Neural cell (in vitro differentiated cells): ENCODE measurements at regions not wholly inside any gene's neighbourhood (a gene's known extent, or its start where the extent isn't known, plus 50 kb on each side); places are given as distances from the start of the nearest gene placed in this dataset.
"Not testable (repeated sequence)": the region's sequence is repeated elsewhere in the genome, so short reads cannot be mapped to it uniquely, and the experiment has no call there.

Experiments
- H2AFZ ChIP-seq: fragments of 200-600, 300-800 bp; sonication (generic), shearing (Covaris generic); 2 replicates; pipeline ENCODE4 v1.6.0; 2014; ENCODE audit warnings: low read depth, mild to moderate bottlenecking, antibody characterized with exemption, low read length, moderate library complexity
- H3F3A ChIP-seq: fragments of 200-600 bp; shearing (Covaris generic); 2 replicates; pipeline ENCODE4 v1.6.1; 2016; ENCODE audit warnings: mild to moderate bottlenecking, moderate library complexity, mixed read lengths, antibody characterized with exemption, low read length; ENCODE audit not compliant: insufficient read depth, poor library complexity, severe bottlenecking
- H3K27ac ChIP-seq: fragments of 200-600, 300-800 bp; sonication (generic), shearing (Covaris generic); 2 replicates; pipeline ENCODE4 v1.5.1; 2014; ENCODE audit warnings: mild to moderate bottlenecking, low read length, moderate library complexity
- H3K27me3 ChIP-seq: fragments of 300-800, 200-600 bp; sonication (generic), shearing (Covaris generic); 2 replicates; pipeline ENCODE4 v1.6.0; 2014; ENCODE audit warnings: mild to moderate bottlenecking, low read depth, low read length, moderate library complexity; ENCODE audit not compliant: insufficient read depth
- H3K36me3 ChIP-seq: fragments of 300-800, 200-600 bp; sonication (generic), shearing (Covaris generic); 2 replicates; pipeline ENCODE4 v1.5.1; 2014; ENCODE audit warnings: mild to moderate bottlenecking, antibody characterized with exemption, low read length, moderate library complexity; ENCODE audit not compliant: insufficient read depth
- H3K4me2 ChIP-seq: fragments of 300-800, 200-600 bp; sonication (generic), shearing (Covaris generic); 2 replicates; pipeline ENCODE4 v1.6.0; 2014; ENCODE audit warnings: mild to moderate bottlenecking, low read length
- H3K4me3 ChIP-seq: fragments of 300-800, 200-600 bp; sonication (generic), shearing (Covaris generic); 2 replicates; pipeline ENCODE4 v1.5.1; 2014; ENCODE audit warnings: mild to moderate bottlenecking, low read length, moderate library complexity
- H3K79me2 ChIP-seq: fragments of 200-600 bp; shearing (Covaris generic); replicated peaks from 2 replicates; pipeline ENCODE4 v1.6.0; 2014; ENCODE audit warnings: mild to moderate bottlenecking, low read length, moderate library complexity; ENCODE audit not compliant: insufficient read depth
- H3K9ac ChIP-seq: fragments of 300-800, 200-600 bp; sonication (generic), shearing (Covaris generic); 2 replicates; pipeline ENCODE4 v1.6.1; 2016; ENCODE audit warnings: mild to moderate bottlenecking, low read length, mixed read lengths
- H3K9me2 ChIP-seq: fragments of 200-600 bp; shearing (Covaris generic); 2 replicates; pipeline ENCODE4 v1.6.1; 2016; ENCODE audit warnings: mild to moderate bottlenecking, low read length, mixed read lengths; ENCODE audit not compliant: insufficient read depth
- H3K9me3 ChIP-seq: fragments of 200-600, 300-800 bp; sonication (generic), shearing (Covaris generic); 2 replicates; pipeline ENCODE4 v1.6.1; 2016; ENCODE audit warnings: mild to moderate bottlenecking, mixed run types, low read length, moderate library complexity, mixed read lengths
- H4K20me1 ChIP-seq: fragments of 200-600 bp; shearing (Covaris generic); 2 replicates; pipeline ENCODE4 v1.6.1; 2016; ENCODE audit warnings: mild to moderate bottlenecking, mixed run types; ENCODE audit not compliant: insufficient read depth
- EP300 ChIP-seq: fragments of 450-650 bp; conservative IDR thresholded peaks from 2 replicates; pipeline ENCODE4 v1.6.1; 2014; ENCODE audit warnings: antibody characterized with exemption, mild to moderate bottlenecking, moderate library complexity; ENCODE audit not compliant: poor library complexity, severe bottlenecking
- EZH2 ChIP-seq: fragments of 200-600, 300-800 bp; shearing (Covaris generic), sonication (generic); IDR thresholded peaks from 2 replicates; pipeline ENCODE4 v1.6.1; 2014; ENCODE audit warnings: antibody characterized with exemption, low read length, borderline replicate concordance, mild to moderate bottlenecking; ENCODE audit not compliant: insufficient read depth, poor library complexity, severe bottlenecking
- MXI1 ChIP-seq: fragments of 450-650 bp; conservative IDR thresholded peaks from 2 replicates; pipeline ENCODE4 v1.6.1; 2014; ENCODE audit warnings: antibody characterized with exemption, mild to moderate bottlenecking; ENCODE audit not compliant: poor library complexity, severe bottlenecking
- POLR2AphosphoS5 ChIP-seq: IDR thresholded peaks from 2 replicates; pipeline ENCODE4 v1.6.1; 2012
- RAD21 ChIP-seq: fragments of 450-650 bp; conservative IDR thresholded peaks from 2 replicates; pipeline ENCODE4 v1.6.1; 2014; ENCODE audit warnings: antibody characterized with exemption, mild to moderate bottlenecking, moderate library complexity
- SMC3 ChIP-seq: fragments of 450-650 bp; conservative IDR thresholded peaks from 2 replicates; pipeline ENCODE4 v1.6.1; 2014; ENCODE audit warnings: antibody characterized with exemption, mild to moderate bottlenecking, moderate library complexity; ENCODE audit not compliant: poor library complexity
- TAF1 ChIP-seq: IDR thresholded peaks from 2 replicates; pipeline ENCODE4 v1.6.1; 2012; ENCODE audit warnings: low read depth
- TF ChIP-seq, protein P1 (sequence below): fragments of 450-650 bp; IDR thresholded peaks from 2 replicates; pipeline ENCODE4 v1.5.1; 2014; ENCODE audit warnings: antibody characterized with exemption, mild to moderate bottlenecking, moderate library complexity; ENCODE audit not compliant: poor library complexity, severe bottlenecking
- TF ChIP-seq, protein P2 (sequence below): IDR thresholded peaks from 2 replicates; pipeline ENCODE4 v1.6.1; 2012; ENCODE audit warnings: borderline replicate concordance

DNA sequence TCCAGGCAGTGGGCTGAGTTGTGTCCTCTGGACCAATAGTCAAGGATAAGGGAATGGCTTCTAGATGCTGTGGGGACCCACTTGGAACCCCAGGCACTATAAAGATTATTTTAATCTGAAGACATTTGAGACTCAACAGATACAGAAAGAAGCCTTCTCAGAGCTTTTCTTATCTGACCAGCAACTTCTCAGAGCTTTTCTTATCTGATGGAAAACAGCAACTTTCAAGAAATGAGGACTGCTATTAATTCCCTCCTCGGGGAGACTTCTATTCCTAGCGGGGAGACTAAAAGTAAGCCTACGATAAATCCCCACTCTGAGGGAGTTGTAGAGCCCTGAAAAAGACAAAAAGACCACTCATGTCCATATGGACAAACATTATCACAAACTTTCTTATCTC is 160.5 kb downstream of the RNASET2 start:
- Histone ChIP-seq H3F3A (no peaks in the 10 kb centered on the region), H2AFZ (no peak overlapping the region), H3K27me3 (no peaks in the 10 kb centered on the region), H3K9me2 (no peaks in the 10 kb centered on the region), H3K79me2 (no peaks in the 10 kb centered on the region), H4K20me1 (no peaks in the 10 kb centered on the region), H3K9me3 (no peaks in the 10 kb centered on the region), H3K4me3 (no peak overlapping the region), H3K9ac (no peak overlapping the region), H3K27ac (no peak overlapping the region), H3K36me3 (no peaks in the 10 kb centered on the region), H3K4me2 (no peak overlapping the region)
- no peak for TF ChIP-seq POLR2AphosphoS5

DNA sequence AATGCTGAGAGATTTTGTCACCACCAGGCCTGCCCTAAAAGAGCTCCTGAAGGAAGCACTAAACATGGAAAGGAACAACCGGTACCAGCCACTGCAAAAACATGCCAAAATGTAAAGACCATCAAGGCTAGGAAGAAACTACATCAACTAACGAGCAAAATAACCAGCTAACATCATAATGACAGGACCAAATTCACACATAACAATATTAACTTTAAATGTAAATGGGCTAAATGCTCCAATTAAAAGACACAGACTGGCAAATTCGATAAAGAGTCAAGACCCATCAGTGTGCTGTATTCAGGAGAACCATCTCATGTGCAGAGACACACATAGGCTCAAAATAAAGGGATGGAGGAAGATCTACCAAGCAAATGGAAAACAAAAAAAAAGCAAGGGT is 163.8 kb upstream of the RPS6KA2 start:
- H3K4me2 ChIP-seq, H4K20me1 ChIP-seq, H3K9me2 ChIP-seq, H3K4me3 ChIP-seq, H3K36me3 ChIP-seq, H3K27me3 ChIP-seq, H3K9ac ChIP-seq, H3K27ac ChIP-seq, H3K9me3 ChIP-seq, H3F3A ChIP-seq, H3K79me2 ChIP-seq, H2AFZ ChIP-seq: not testable (repeated sequence)

DNA sequence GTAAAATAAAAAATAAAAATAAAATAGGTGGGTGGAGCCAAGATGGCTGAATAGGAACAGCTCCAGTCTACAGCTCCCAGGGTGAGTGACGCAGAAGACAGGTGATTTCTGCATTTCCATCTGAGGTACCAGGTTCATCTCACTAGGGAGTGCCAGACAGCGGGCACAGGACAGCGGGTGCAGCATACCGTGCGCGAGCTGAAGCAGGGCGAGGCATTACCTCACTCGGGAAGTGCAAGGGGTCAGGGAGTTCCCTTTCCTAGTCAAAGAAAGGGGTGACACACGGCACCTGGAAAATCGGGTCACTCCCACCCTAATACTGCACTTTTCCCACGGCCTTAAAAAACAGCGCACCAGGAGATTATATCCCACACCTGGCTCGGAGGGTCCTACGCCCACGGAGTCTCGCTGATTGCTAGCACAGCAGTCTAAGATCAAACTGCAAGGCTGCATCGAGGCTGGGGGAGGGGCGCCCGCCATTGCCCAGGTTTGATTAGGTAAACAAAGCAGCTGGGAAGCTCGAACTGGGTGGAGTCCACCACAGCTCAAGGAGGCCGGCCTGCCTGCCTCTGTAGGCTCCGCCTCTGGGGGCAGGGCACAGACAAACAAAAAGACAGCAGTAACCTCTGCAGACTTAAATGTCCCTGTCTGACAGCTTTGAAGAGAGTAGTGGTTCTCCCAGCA is 161.9 kb upstream of the RPS6KA2 start:
- not testable (repeated sequence) for H2AFZ ChIP-seq, H3K9me2 ChIP-seq, H3K4me2 ChIP-seq, H3K9ac ChIP-seq, H3K36me3 ChIP-seq, H4K20me1 ChIP-seq, H3K27ac ChIP-seq, H3K79me2 ChIP-seq, H3K4me3 ChIP-seq, H3F3A ChIP-seq, H3K27me3 ChIP-seq, H3K9me3 ChIP-seq

DNA sequence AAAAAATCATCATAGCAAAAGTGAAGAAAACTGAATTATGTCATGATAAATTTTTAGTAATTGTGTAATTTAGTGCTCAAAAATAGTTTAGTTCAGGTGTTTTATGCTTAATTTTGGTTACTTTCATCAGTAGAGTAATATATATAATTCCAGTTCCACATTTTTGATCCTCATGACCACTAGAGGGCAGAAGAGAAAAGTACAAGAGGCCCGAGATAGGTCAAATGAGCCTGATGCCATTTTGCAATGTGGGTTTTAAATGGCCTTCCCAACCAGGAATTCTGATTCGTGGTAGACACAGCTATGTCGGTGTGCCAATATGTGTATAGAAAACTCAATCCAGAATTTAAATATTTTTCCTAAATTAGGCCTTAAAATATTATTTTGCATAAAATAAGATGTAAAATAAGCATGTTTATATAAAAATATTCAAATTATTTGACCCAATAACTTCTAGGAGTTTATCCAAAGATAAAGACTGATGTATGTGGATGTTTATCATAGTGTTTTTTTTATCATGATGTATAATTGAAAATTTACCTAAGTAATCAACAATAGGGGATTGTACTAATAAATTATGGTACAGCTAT is 159.7 kb upstream of the RPS6KA2 start:
- Histone ChIP-seq H4K20me1 (no peaks in the 10 kb centered on the region), H3K9me3 (no peaks in the 10 kb centered on the region)

More for the DNA sequence above, 159.7 kb upstream of the RPS6KA2 start:
- no peak overlapping the region for H3K9ac ChIP-seq
- no peaks in the 10 kb centered on the region for H3K9me2 ChIP-seq
- H3K36me3 ChIP-seq: no peaks in the 10 kb centered on the region
- H3F3A ChIP-seq: no peaks in the 10 kb centered on the region
- TF ChIP-seq, protein P1, sequence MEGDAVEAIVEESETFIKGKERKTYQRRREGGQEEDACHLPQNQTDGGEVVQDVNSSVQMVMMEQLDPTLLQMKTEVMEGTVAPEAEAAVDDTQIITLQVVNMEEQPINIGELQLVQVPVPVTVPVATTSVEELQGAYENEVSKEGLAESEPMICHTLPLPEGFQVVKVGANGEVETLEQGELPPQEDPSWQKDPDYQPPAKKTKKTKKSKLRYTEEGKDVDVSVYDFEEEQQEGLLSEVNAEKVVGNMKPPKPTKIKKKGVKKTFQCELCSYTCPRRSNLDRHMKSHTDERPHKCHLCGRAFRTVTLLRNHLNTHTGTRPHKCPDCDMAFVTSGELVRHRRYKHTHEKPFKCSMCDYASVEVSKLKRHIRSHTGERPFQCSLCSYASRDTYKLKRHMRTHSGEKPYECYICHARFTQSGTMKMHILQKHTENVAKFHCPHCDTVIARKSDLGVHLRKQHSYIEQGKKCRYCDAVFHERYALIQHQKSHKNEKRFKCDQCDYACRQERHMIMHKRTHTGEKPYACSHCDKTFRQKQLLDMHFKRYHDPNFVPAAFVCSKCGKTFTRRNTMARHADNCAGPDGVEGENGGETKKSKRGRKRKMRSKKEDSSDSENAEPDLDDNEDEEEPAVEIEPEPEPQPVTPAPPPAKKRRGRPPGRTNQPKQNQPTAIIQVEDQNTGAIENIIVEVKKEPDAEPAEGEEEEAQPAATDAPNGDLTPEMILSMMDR: peak; percentile 83
- no peak for TF ChIP-seq TAF1
- TF ChIP-seq SMC3: peak; percentile 92
- no peak for TF ChIP-seq POLR2AphosphoS5
- no peak for TF ChIP-seq EZH2
- TF ChIP-seq, protein P2, sequence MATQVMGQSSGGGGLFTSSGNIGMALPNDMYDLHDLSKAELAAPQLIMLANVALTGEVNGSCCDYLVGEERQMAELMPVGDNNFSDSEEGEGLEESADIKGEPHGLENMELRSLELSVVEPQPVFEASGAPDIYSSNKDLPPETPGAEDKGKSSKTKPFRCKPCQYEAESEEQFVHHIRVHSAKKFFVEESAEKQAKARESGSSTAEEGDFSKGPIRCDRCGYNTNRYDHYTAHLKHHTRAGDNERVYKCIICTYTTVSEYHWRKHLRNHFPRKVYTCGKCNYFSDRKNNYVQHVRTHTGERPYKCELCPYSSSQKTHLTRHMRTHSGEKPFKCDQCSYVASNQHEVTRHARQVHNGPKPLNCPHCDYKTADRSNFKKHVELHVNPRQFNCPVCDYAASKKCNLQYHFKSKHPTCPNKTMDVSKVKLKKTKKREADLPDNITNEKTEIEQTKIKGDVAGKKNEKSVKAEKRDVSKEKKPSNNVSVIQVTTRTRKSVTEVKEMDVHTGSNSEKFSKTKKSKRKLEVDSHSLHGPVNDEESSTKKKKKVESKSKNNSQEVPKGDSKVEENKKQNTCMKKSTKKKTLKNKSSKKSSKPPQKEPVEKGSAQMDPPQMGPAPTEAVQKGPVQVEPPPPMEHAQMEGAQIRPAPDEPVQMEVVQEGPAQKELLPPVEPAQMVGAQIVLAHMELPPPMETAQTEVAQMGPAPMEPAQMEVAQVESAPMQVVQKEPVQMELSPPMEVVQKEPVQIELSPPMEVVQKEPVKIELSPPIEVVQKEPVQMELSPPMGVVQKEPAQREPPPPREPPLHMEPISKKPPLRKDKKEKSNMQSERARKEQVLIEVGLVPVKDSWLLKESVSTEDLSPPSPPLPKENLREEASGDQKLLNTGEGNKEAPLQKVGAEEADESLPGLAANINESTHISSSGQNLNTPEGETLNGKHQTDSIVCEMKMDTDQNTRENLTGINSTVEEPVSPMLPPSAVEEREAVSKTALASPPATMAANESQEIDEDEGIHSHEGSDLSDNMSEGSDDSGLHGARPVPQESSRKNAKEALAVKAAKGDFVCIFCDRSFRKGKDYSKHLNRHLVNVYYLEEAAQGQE: peak; percentile 31
- TF ChIP-seq RAD21: peak; percentile 89
- no peak for TF ChIP-seq MXI1
- no peak for TF ChIP-seq EP300
- H3K4me3 ChIP-seq: no peak overlapping the region
- H3K79me2 ChIP-seq: no peaks in the 10 kb centered on the region
- H2AFZ ChIP-seq: no peak overlapping the region
- H3K27me3 ChIP-seq: no peaks in the 10 kb centered on the region
- H3K27ac ChIP-seq: no peak overlapping the region
- H3K4me2 ChIP-seq: no peak overlapping the region
